Endothelial cell of umbilical vein (primary cell): ENCODE measurements at regions not wholly inside any gene's neighbourhood (a gene's known extent, or its start where the extent isn't known, plus 50 kb on each side); places are given as distances from the start of the nearest gene placed in this dataset.

Source experiments
- BruUV-seq: library from RNA; stranded (reverse); fragments of 400-500 nt; replicated peaks from 2 replicates; lab custom pipeline; 2021; lab: Mats Ljungman, UMichigan
- CTCF ChIA-PET: fragments of 300-600, 350-600 bp; sonication (Branson Sonifier 250); formaldehyde crosslinking; loops from one replicate; lab custom pipeline; 2021; ENCODE audit warnings: antibody characterized with exemption, inconsistent platforms; lab: Charles Lee
- POLR2A ChIA-PET: fragments of 300-600, 350-600 bp; sonication (Branson Sonifier 250); formaldehyde crosslinking; loops from one replicate; lab custom pipeline; 2021; ENCODE audit warnings: antibody characterized with exemption, inconsistent platforms; lab: Charles Lee
- DNase-seq: peaks from one replicate; pipeline ENCODE4 v3.0.0-alpha.2; 2011; ENCODE audit warnings: low read depth, low spot score
- FAIRE-seq: peaks from 2 replicates; lab custom pipeline; 2011; peaks lifted over from hg19 to GRCh38; lab: Jason Lieb, UNC
- H2AFZ ChIP-seq: 2 replicates; pipeline ENCODE4 v1.6.0; 2012; ENCODE audit warnings: low read depth, low read length, control low read depth, inconsistent platforms
- H3K27ac ChIP-seq: 2 replicates; pipeline ENCODE4 v1.5.1; 2011; ENCODE audit warnings: low read depth, mild to moderate bottlenecking, control low read depth, low read length, moderate library complexity; ENCODE audit not compliant: insufficient read depth
- H3K27me3 ChIP-seq, 2 experiments: 2 replicates each; pipeline versions ENCODE4 v1.6.0 to v1.6.1; 2011; ENCODE audit warnings: low read length in 2 of 2, mixed read lengths in 1 of 2; ENCODE audit not compliant: control insufficient read depth in 2 of 2, insufficient read depth in 2 of 2
- H3K36me3 ChIP-seq, 2 experiments: 2 replicates in 1 of 2; 3 replicates in 1 of 2; pipeline ENCODE4 v1.5.1; 2011; ENCODE audit warnings: low read length in 2 of 2, mild to moderate bottlenecking in 1 of 2, moderate library complexity in 1 of 2; ENCODE audit not compliant: control insufficient read depth in 2 of 2, insufficient read depth in 2 of 2; ENCODE audit errors: extremely low read depth in 1 of 2
- H3K4me1 ChIP-seq: 3 replicates; pipeline ENCODE4 v1.5.1; 2011; ENCODE audit warnings: mild to moderate bottlenecking, low read length; ENCODE audit not compliant: control insufficient read depth, insufficient read depth; ENCODE audit errors: extremely low read depth
- H3K4me2 ChIP-seq: 2 replicates; pipeline ENCODE4 v1.6.1; 2011; ENCODE audit warnings: low read length, control low read depth, mixed read lengths; ENCODE audit not compliant: insufficient read depth
- H3K4me3 ChIP-seq, 3 experiments: fragments of 200-600 bp in 1 of 3; sonication (generic), shearing (Covaris generic) in 1 of 3; replicated peaks in 1 of 3; 2 replicates each; pipeline ENCODE4 v1.5.1; 2011 to 2016; ENCODE audit warnings: control low read depth in 3 of 3, low read length in 3 of 3, mild to moderate bottlenecking in 2 of 3, inconsistent platforms in 1 of 3, low read depth in 1 of 3, moderate library complexity in 1 of 3; ENCODE audit not compliant: insufficient read depth in 1 of 3
- H3K79me2 ChIP-seq: 2 replicates; pipeline ENCODE4 v1.6.0; 2012; ENCODE audit warnings: low read length, inconsistent platforms; ENCODE audit not compliant: control insufficient read depth, insufficient read depth
- H3K9ac ChIP-seq: replicated peaks from 2 replicates; pipeline ENCODE3; 2011; ENCODE audit warnings: low read length, control low read depth; ENCODE audit not compliant: insufficient read depth; ENCODE audit errors: extremely low read depth
- H3K9me1 ChIP-seq: replicated peaks from 3 replicates; pipeline ENCODE4 v1.6.0; 2011; ENCODE audit warnings: mild to moderate bottlenecking, low read length; ENCODE audit not compliant: control insufficient read depth, insufficient read depth; ENCODE audit errors: extremely low read depth
- H3K9me3 ChIP-seq: replicated peaks from 2 replicates; pipeline ENCODE4 v1.5.1; 2012; ENCODE audit warnings: low read length, inconsistent platforms; ENCODE audit not compliant: control insufficient read depth, insufficient read depth
- H4K20me1 ChIP-seq: replicated peaks from 2 replicates; pipeline ENCODE3; 2011; ENCODE audit warnings: mild to moderate bottlenecking, low read length; ENCODE audit not compliant: control insufficient read depth, insufficient read depth; ENCODE audit errors: extremely low read depth
- EZH2 ChIP-seq: IDR thresholded peaks from 2 replicates; pipeline ENCODE4 v1.6.1; 2012; ENCODE audit warnings: borderline replicate concordance, low read depth, mild to moderate bottlenecking, moderate library complexity, low read length, inconsistent platforms; ENCODE audit not compliant: severe bottlenecking
- FOS ChIP-seq: IDR thresholded peaks from 2 replicates; pipeline ENCODE4 v1.6.1; 2011; ENCODE audit warnings: mild to moderate bottlenecking, low read length, moderate library complexity, borderline replicate concordance; ENCODE audit not compliant: insufficient read depth
- GATA2 ChIP-seq: IDR thresholded peaks from 2 replicates; pipeline ENCODE4 v1.7.0; 2011; ENCODE audit warnings: low read depth, mild to moderate bottlenecking, moderate library complexity, mixed read lengths, low read length; ENCODE audit not compliant: insufficient read length, insufficient read depth
- JUN ChIP-seq: IDR thresholded peaks from 2 replicates; pipeline ENCODE4 v1.6.1; 2011; ENCODE audit warnings: borderline replicate concordance, low read depth; ENCODE audit not compliant: insufficient read length, insufficient read depth
- POLR2A ChIP-seq: IDR thresholded peaks from 2 replicates; pipeline ENCODE4 v1.6.1; 2012; ENCODE audit warnings: low read depth, mild to moderate bottlenecking, control low read depth, low read length
- POLR2AphosphoS5 ChIP-seq: IDR thresholded peaks from 2 replicates; pipeline ENCODE4 v1.6.1; 2012; ENCODE audit warnings: low read depth, mild to moderate bottlenecking, control low read depth, low read length, moderate library complexity; ENCODE audit not compliant: insufficient read depth
- dilution Hi-C: fragments of 300-500 bp; cut with MboI; formaldehyde crosslinking; loops from one replicate; pipeline ENCODE4 v1.15.0; 2019; ENCODE audit warnings: low sequenced_read_pairs; ENCODE audit not compliant: extremely low pct_ligation_motif_present
- intact Hi-C: fragments of 100-400 bp; cut with micrococcal nuclease; formaldehyde crosslinking; loops from one replicate; pipeline ENCODE4 v1.10.0; 2022
- TF ChIP-seq, protein P1 (sequence below), 2 donors: IDR thresholded peaks; 1 replicate in 1 of 2; 2 replicates in 1 of 2; pipeline ENCODE4 v1.5.1; 2011; ENCODE audit warnings: low read length in 2 of 2, mild to moderate bottlenecking in 2 of 2, moderate library complexity in 2 of 2, control low read depth in 1 of 2, inconsistent platforms in 1 of 2, low read depth in 1 of 2; ENCODE audit not compliant: insufficient read depth in 1 of 2; ENCODE audit errors: extremely low read depth in 1 of 2

GRCh38 chr11:133597236-133597635, 64.9 kb upstream of the OPCML start:
- Histone ChIP-seq H3K4me2 (no peak overlapping the region), H3K9me3 (no peaks in the 10 kb centered on the region), H3K27ac (no peak overlapping the region), H3K36me3 (no peaks in the 10 kb centered on the region), H3K79me2 (no peaks in the 10 kb centered on the region), H3K9ac (no peak overlapping the region), H3K27me3 (no peaks in the 10 kb centered on the region), H3K4me1 (no peaks in the 10 kb centered on the region), H2AFZ (no peak overlapping the region), H3K4me3 (no peak overlapping the region), H4K20me1 (no peaks in the 10 kb centered on the region), H3K9me1 (no peaks in the 10 kb centered on the region)
- TF ChIP-seq POLR2AphosphoS5 (no peak), FOS (no peak), POLR2A (no peak), JUN (no peak), GATA2 (no peak), EZH2 (no peak)
- TF ChIP-seq, protein P1, sequence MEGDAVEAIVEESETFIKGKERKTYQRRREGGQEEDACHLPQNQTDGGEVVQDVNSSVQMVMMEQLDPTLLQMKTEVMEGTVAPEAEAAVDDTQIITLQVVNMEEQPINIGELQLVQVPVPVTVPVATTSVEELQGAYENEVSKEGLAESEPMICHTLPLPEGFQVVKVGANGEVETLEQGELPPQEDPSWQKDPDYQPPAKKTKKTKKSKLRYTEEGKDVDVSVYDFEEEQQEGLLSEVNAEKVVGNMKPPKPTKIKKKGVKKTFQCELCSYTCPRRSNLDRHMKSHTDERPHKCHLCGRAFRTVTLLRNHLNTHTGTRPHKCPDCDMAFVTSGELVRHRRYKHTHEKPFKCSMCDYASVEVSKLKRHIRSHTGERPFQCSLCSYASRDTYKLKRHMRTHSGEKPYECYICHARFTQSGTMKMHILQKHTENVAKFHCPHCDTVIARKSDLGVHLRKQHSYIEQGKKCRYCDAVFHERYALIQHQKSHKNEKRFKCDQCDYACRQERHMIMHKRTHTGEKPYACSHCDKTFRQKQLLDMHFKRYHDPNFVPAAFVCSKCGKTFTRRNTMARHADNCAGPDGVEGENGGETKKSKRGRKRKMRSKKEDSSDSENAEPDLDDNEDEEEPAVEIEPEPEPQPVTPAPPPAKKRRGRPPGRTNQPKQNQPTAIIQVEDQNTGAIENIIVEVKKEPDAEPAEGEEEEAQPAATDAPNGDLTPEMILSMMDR (IDR thresholded peaks at IDR 0.05; ENCODE audit: extremely low read depth in 1 of 2, insufficient read depth in 1 of 2, low read depth in 1 of 2, low read length in 2 of 2): no peak
- POLR2A ChIA-PET: no interaction called here
- FAIRE-seq: no peak
- CTCF ChIA-PET: no interaction called here
- DNase-seq: no peak
- no TSS peak for BruUV-seq
- intact Hi-C loops: no loop called here
- dilution Hi-C loops: no loop called here
